ENCODE measurements at regions not wholly inside any gene's neighbourhood (a gene's known extent, or its start where the extent isn't known, plus 50 kb on each side); places are given as distances from the start of the nearest gene placed in this dataset.

GRCh38 chr17:70552982-70553334, 383.6 kb downstream of the KCNJ2 start:
- in situ Hi-C loops (cut with MboI; ENCODE audit: low sequenced_read_pairs), result loop anchor here (10.0 kb wide), 3 partner anchors 388 to 1028 kb away; partner anchors contain the start of gene KCNJ2
- no peak overlapping the region for H2BK120ac ChIP-seq (ENCODE audit: low read depth, low read length)

More at GRCh38 chr17:70552982-70553334, 383.6 kb downstream of the KCNJ2 start:
- H3K27me3 ChIP-seq (ENCODE audit: control insufficient read depth, insufficient read depth, low read length), result no peaks in the 10 kb centered on the region
- no peak overlapping the region for H2BK5ac ChIP-seq (ENCODE audit: low read depth, low read length, poor library complexity, severe bottlenecking)
- H3K18ac ChIP-seq (ENCODE audit: low read depth, low read length), result no peak overlapping the region
- H4K20me1 ChIP-seq (ENCODE audit: insufficient read depth, low read length), result no peaks in the 10 kb centered on the region
- no peaks in the 10 kb centered on the region; the same call in 1 of the 2 replicates for H3K4me1 ChIP-seq (ENCODE audit: control insufficient read depth, insufficient read depth, low read length)
- H3K36me3 ChIP-seq (ENCODE audit: control insufficient read depth, insufficient read depth, low read length), result no peaks in the 10 kb centered on the region
- no peak for ATAC-seq (ENCODE audit: low read depth)
- DNase-seq, result no peak
- no peak overlapping the region for H3K23ac ChIP-seq (ENCODE audit: low read depth, low read length)
- ChIA-PET CTCF (interaction anchor here (0.6 to 2.0 kb wide), 8 partner anchors 19 to 1027 kb away, joined by 3 to 8 read pairs (median 4); no protein-coding TSS in a partner anchor), POLR2A (ENCODE audit: unreplicated experiment) (no interaction called here)
- no peaks in the 10 kb centered on the region for H3K79me1 ChIP-seq (ENCODE audit: low read depth in 1 of 2, low read length in 2 of 2)
- no peak overlapping the region for H3K14ac ChIP-seq (replicated peaks; ENCODE audit: low read depth, low read length)
- no peak overlapping the region for H4K8ac ChIP-seq (ENCODE audit: low read depth in 2 of 2, low read length in 2 of 2)
- no peak overlapping the region for H2AK5ac ChIP-seq (ENCODE audit: low read depth, low read length)
- dilution Hi-C loops (cut with HindIII; ENCODE audit: low sequenced_read_pairs, unreplicated experiment), result no loop called here
- no peak overlapping the region for H3K27ac ChIP-seq (ENCODE audit: insufficient read depth, low read length)
- H2AK9ac ChIP-seq (replicated peaks; ENCODE audit: low read depth, low read length, poor library complexity), result no peak overlapping the region
- H4K5ac ChIP-seq (ENCODE audit: low read depth, low read length), result no peak overlapping the region
- H2AFZ ChIP-seq (replicated peaks; ENCODE audit: low read length, poor library complexity), result no peak overlapping the region
- no peak overlapping the region for H3K4me2 ChIP-seq (ENCODE audit: low read depth, low read length)
- TF ChIP-seq FOS (IDR thresholded peaks at IDR 0.05; ENCODE audit: low read depth, low read length) (no peak), POLR2A (IDR thresholded peaks at IDR 0.05; ENCODE audit: low read depth, low read length) (no peak), USF2 (IDR thresholded peaks at IDR 0.05; ENCODE audit: low read depth, low read length) (no peak), CTCF (conservative IDR thresholded peaks at IDR 0.05; ENCODE audit: low read depth, low read length) (no peak), BHLHE40 (IDR thresholded peaks at IDR 0.05; ENCODE audit: low read depth, low read length) (no peak), ELK1 (IDR thresholded peaks at IDR 0.05; ENCODE audit: borderline replicate concordance, low read depth, low read length) (no peak), RAD21 (IDR thresholded peaks at IDR 0.05; ENCODE audit: low read length) (no peak), MXI1 (IDR thresholded peaks at IDR 0.05; ENCODE audit: borderline replicate concordance, low read depth, low read length) (no peak), RCOR1 (IDR thresholded peaks at IDR 0.05; ENCODE audit: insufficient replicate concordance, low read length) (no peak)
- BruUV-seq (replicated peaks), result no TSS peak
- H3K9me1 ChIP-seq (ENCODE audit: insufficient read depth, low read length), result no peaks in the 10 kb centered on the region
- intact Hi-C loops (cut with micrococcal nuclease), result loop anchor here (10.0 kb wide), 4 partner anchors 378 to 1028 kb away; no protein-coding TSS in a partner anchor
- H2BK15ac ChIP-seq (ENCODE audit: low read depth, low read length), result no peak overlapping the region
- H3K4me3 ChIP-seq (ENCODE audit: insufficient read depth, low read depth, low read length), result no peak overlapping the region
- no peak overlapping the region for H3K9ac ChIP-seq (ENCODE audit: low read depth, low read length)
- H4K91ac ChIP-seq (ENCODE audit: insufficient read depth, low read depth, low read length), result no peak overlapping the region
- H3K56ac ChIP-seq (ENCODE audit: extremely low read depth, insufficient read depth, low read length), result no peak overlapping the region
- H3K4ac ChIP-seq (ENCODE audit: low read depth, low read length), result no peak overlapping the region
- no peaks in the 10 kb centered on the region for H3K9me3 ChIP-seq (ENCODE audit: control insufficient read depth, insufficient read depth, low read length)
- H2BK20ac ChIP-seq (ENCODE audit: low read depth, low read length), result no peak overlapping the region

Measured in IMR-90 (cell line).